Epidermal melanocyte (primary cell): ENCODE measurements at regions not wholly inside any gene's neighbourhood (a gene's known extent, or its start where the extent isn't known, plus 50 kb on each side); places are given as distances from the start of the nearest gene placed in this dataset.

ENCODE experiments used
- DNase-seq: peaks from one replicate; pipeline ENCODE4 v3.0.0; 2011; ENCODE audit warnings: low spot score; ENCODE audit not compliant: insufficient read length

GRCh38 chr3:159922861-159923312 is 65.7 kb upstream of the IL12A start:
- no peak for DNase-seq

- DNase-seq, result no peak
Measured at GRCh38 chr3:159923336-159923735, 65.3 kb upstream of the IL12A start.

GRCh38 chr3:159923956-159924355 is 64.7 kb upstream of the IL12A start:
- no peak for DNase-seq

- DNase-seq, result no peak
Measured at GRCh38 chr3:159924411-159924810, 64.2 kb upstream of the IL12A start.

- DNase-seq, result no peak
Measured at GRCh38 chr3:159925248-159925647, 63.4 kb upstream of the IL12A start.

- no peak for DNase-seq
Measured at GRCh38 chr3:159926573-159926972, 62.1 kb upstream of the IL12A start.

GRCh38 chr3:159928071-159928491 is 60.6 kb upstream of the IL12A start:
- DNase-seq, result no peak

- peak; percentile 60 for DNase-seq
Measured at GRCh38 chr3:159928666-159929065, 60.0 kb upstream of the IL12A start.

- no peak for DNase-seq
Measured at GRCh38 chr3:159929171-159930141, 59.2 kb upstream of the IL12A start.

- no peak for DNase-seq
Measured at GRCh38 chr3:159934216-159934615, 54.4 kb upstream of the IL12A start.

- no peak for DNase-seq
Measured at GRCh38 chr3:159936541-159936940, 52.1 kb upstream of the IL12A start.

GRCh38 chr3:159937561-159938166 is 51.0 kb upstream of the IL12A start:
- DNase-seq, result no peak

- no peak for DNase-seq
Measured at GRCh38 chr3:159938714-159939113, 49.9 kb upstream of the IL12A start.
